ENCODE measurements at regions not wholly inside any gene's neighbourhood (a gene's known extent, or its start where the extent isn't known, plus 50 kb on each side); places are given as distances from the start of the nearest gene placed in this dataset.
A peak's percentile ranks its signal among the peaks of the same experiment; 100 is the strongest.

- WGBS, 2 donors (ENCODE audit: extremely low coverage in 2 of 2, insufficient read length in 2 of 2, insufficient replicate concordance in 1 of 2) = no CpG with 5 or more reads among the region's 10 CpGs
- H3K23ac ChIP-seq (ENCODE audit: low read depth, low read length, poor library complexity) = no peak overlapping the region
- H3K36me3 ChIP-seq (replicated peaks in 1 of 2; ENCODE audit: control insufficient read depth in 2 of 2, insufficient read depth in 2 of 2, low read length in 2 of 2) = no peaks in the 10 kb centered on the region
- no peak overlapping the region for H4K91ac ChIP-seq (ENCODE audit: low read depth, low read length, poor library complexity)
- no peak overlapping the region for H2AFZ ChIP-seq (ENCODE audit: low read length)
- H3K4me2 ChIP-seq (ENCODE audit: insufficient read depth, low read length, poor library complexity, severe bottlenecking) = no peak overlapping the region
- no peak overlapping the region for H2BK5ac ChIP-seq (ENCODE audit: low read length)
- no peak overlapping the region for H3K14ac ChIP-seq (ENCODE audit: low read length)
- no peak overlapping the region for H2BK15ac ChIP-seq (ENCODE audit: low read length)
- H3K9me3 ChIP-seq (replicated peaks in 1 of 2; ENCODE audit: control insufficient read depth in 2 of 2, insufficient read depth in 1 of 2, low read depth in 1 of 2, low read length in 2 of 2) = no peaks in the 10 kb centered on the region
- no peak overlapping the region for H2BK12ac ChIP-seq (ENCODE audit: low read length)
- no peaks in the 10 kb centered on the region for H3K79me1 ChIP-seq (ENCODE audit: low read depth, low read length)
- no peak overlapping the region for H3K18ac ChIP-seq (ENCODE audit: low read length)
- H3K27me3 ChIP-seq (ENCODE audit: control insufficient read depth in 3 of 3, insufficient read depth in 3 of 3, low read depth in 1 of 3, low read length in 3 of 3) = no peaks in the 10 kb centered on the region
- no peaks in the 10 kb centered on the region for H3K4me1 ChIP-seq (ENCODE audit: control insufficient read depth in 2 of 2, insufficient read depth in 1 of 2, low read depth in 1 of 2, low read length in 2 of 2)
- no peak overlapping the region for H4K8ac ChIP-seq (ENCODE audit: low read depth, low read length)
- H3K4ac ChIP-seq (ENCODE audit: low read length) = no peak overlapping the region
- H2AK5ac ChIP-seq (ENCODE audit: low read depth, low read length) = no peak overlapping the region
- no peak overlapping the region for H3K27ac ChIP-seq (replicated peaks; ENCODE audit: low read length)
- H3K4me3 ChIP-seq (ENCODE audit: low read length in 2 of 2) = no peak overlapping the region
- no peak overlapping the region for H2BK120ac ChIP-seq (ENCODE audit: low read depth, low read length)
- no peak overlapping the region for H3K9ac ChIP-seq (ENCODE audit: low read depth, low read length, poor library complexity)
- DNase-seq (ENCODE audit: low spot score) = no peak
Measured at GRCh38 chr1:221098471-221099405, 219.5 kb downstream of the HLX start.

GRCh38 chr1:221099747-221100595 lies 220.7 kb downstream of the HLX start:
- Histone ChIP-seq H3K36me3 (replicated peaks in 1 of 2; ENCODE audit: control insufficient read depth in 2 of 2, insufficient read depth in 2 of 2, low read length in 2 of 2) (no peaks in the 10 kb centered on the region), H2BK120ac (ENCODE audit: low read depth, low read length) (no peak overlapping the region), H4K8ac (ENCODE audit: low read depth, low read length) (no peak overlapping the region), H3K4me3 (ENCODE audit: low read length in 2 of 2) (no peak overlapping the region), H3K9ac (ENCODE audit: low read depth, low read length, poor library complexity) (no peak overlapping the region), H3K79me1 (ENCODE audit: low read depth, low read length) (no peaks in the 10 kb centered on the region), H3K23ac (ENCODE audit: low read depth, low read length, poor library complexity) (no peak overlapping the region), H4K91ac (ENCODE audit: low read depth, low read length, poor library complexity) (no peak overlapping the region), H3K27ac (replicated peaks; ENCODE audit: low read length) (no peak overlapping the region), H3K9me3 (replicated peaks in 1 of 2; ENCODE audit: control insufficient read depth in 2 of 2, insufficient read depth in 1 of 2, low read depth in 1 of 2, low read length in 2 of 2) (no peaks in the 10 kb centered on the region), H3K4ac (ENCODE audit: low read length) (no peak overlapping the region), H3K4me1 (ENCODE audit: control insufficient read depth in 2 of 2, insufficient read depth in 1 of 2, low read depth in 1 of 2, low read length in 2 of 2) (no peaks in the 10 kb centered on the region), H2BK12ac (ENCODE audit: low read length) (no peak overlapping the region), H3K14ac (ENCODE audit: low read length) (peak overlapping the region; percentile 17), H3K27me3 (ENCODE audit: control insufficient read depth in 3 of 3, insufficient read depth in 3 of 3, low read depth in 1 of 3, low read length in 3 of 3) (no peaks in the 10 kb centered on the region), H2BK15ac (ENCODE audit: low read length) (no peak overlapping the region), H2AK5ac (ENCODE audit: low read depth, low read length) (no peak overlapping the region), H3K18ac (ENCODE audit: low read length) (no peak overlapping the region), H3K4me2 (ENCODE audit: insufficient read depth, low read length, poor library complexity, severe bottlenecking) (no peak overlapping the region), H2AFZ (ENCODE audit: low read length) (no peak overlapping the region), H2BK5ac (ENCODE audit: low read length) (no peak overlapping the region)
- no CpG with 5 or more reads among the region's 12 CpGs for WGBS, 2 donors (ENCODE audit: extremely low coverage in 2 of 2, insufficient read length in 2 of 2, insufficient replicate concordance in 1 of 2)
- no peak for DNase-seq (ENCODE audit: low spot score)

GRCh38 chr1:221100611-221101010 lies 221.4 kb downstream of the HLX start:
- Histone ChIP-seq H2BK15ac (ENCODE audit: low read length) (no peak overlapping the region), H4K8ac (ENCODE audit: low read depth, low read length) (no peak overlapping the region), H4K91ac (ENCODE audit: low read depth, low read length, poor library complexity) (no peak overlapping the region), H3K27ac (replicated peaks; ENCODE audit: low read length) (no peak overlapping the region), H3K4ac (ENCODE audit: low read length) (no peak overlapping the region), H3K9me3 (replicated peaks in 1 of 2; ENCODE audit: control insufficient read depth in 2 of 2, insufficient read depth in 1 of 2, low read depth in 1 of 2, low read length in 2 of 2) (no peaks in the 10 kb centered on the region), H3K18ac (ENCODE audit: low read length) (no peak overlapping the region), H2BK120ac (ENCODE audit: low read depth, low read length) (no peak overlapping the region), H2BK12ac (ENCODE audit: low read length) (no peak overlapping the region), H2AFZ (ENCODE audit: low read length) (no peak overlapping the region), H3K4me3 (ENCODE audit: low read length in 2 of 2) (no peak overlapping the region), H3K9ac (ENCODE audit: low read depth, low read length, poor library complexity) (no peak overlapping the region), H3K27me3 (ENCODE audit: control insufficient read depth in 3 of 3, insufficient read depth in 3 of 3, low read depth in 1 of 3, low read length in 3 of 3) (no peaks in the 10 kb centered on the region), H3K4me2 (ENCODE audit: insufficient read depth, low read length, poor library complexity, severe bottlenecking) (no peak overlapping the region), H3K14ac (ENCODE audit: low read length) (no peak overlapping the region), H3K36me3 (replicated peaks in 1 of 2; ENCODE audit: control insufficient read depth in 2 of 2, insufficient read depth in 2 of 2, low read length in 2 of 2) (no peaks in the 10 kb centered on the region), H3K23ac (ENCODE audit: low read depth, low read length, poor library complexity) (no peak overlapping the region), H2AK5ac (ENCODE audit: low read depth, low read length) (no peak overlapping the region), H3K79me1 (ENCODE audit: low read depth, low read length) (no peaks in the 10 kb centered on the region), H2BK5ac (ENCODE audit: low read length) (no peak overlapping the region), H3K4me1 (ENCODE audit: control insufficient read depth in 2 of 2, insufficient read depth in 1 of 2, low read depth in 1 of 2, low read length in 2 of 2) (no peaks in the 10 kb centered on the region)
- WGBS, 2 donors (ENCODE audit: extremely low coverage in 2 of 2, insufficient read length in 2 of 2, insufficient replicate concordance in 1 of 2) = no CpG with 5 or more reads among the region's 3 CpGs
- DNase-seq (ENCODE audit: low spot score) = no peak

Data from neuronal stem cell (in vitro differentiated cells).